HEK293 (cell line): ENCODE measurements at regions not wholly inside any gene's neighbourhood (a gene's known extent, or its start where the extent isn't known, plus 50 kb on each side); places are given as distances from the start of the nearest gene placed in this dataset.

Experiments used
- CTCF ChIA-PET: fragments of 350-600 bp; formaldehyde crosslinking; extraction: SDS; loops from one replicate; lab custom pipeline; 2021; ENCODE audit warnings: antibody characterized with exemption; lab: Yijun Ruan, JAX
- POLR2A ChIA-PET: fragments of 300-600 bp; formaldehyde crosslinking; extraction: SDS; loops from one replicate; lab custom pipeline; 2020; ENCODE audit warnings: antibody characterized with exemption, inconsistent platforms; lab: Yijun Ruan, JAX
- H3K27ac ChIP-seq: fragments of 200-500 bp; sonication (Bioruptor generic); 2 replicates; pipeline ENCODE4 v1.5.1; 2014; ENCODE audit warnings: low read depth, low read length, control low read depth, inconsistent platforms; ENCODE audit errors: extremely low read depth
- H3K36me3 ChIP-seq, 2 experiments: fragments of 200-500 bp in 1 of 2; sonication (Bioruptor generic) in 1 of 2; 1 replicate in 1 of 2; 2 replicates in 1 of 2; pipeline ENCODE4 v1.5.1; 2014 to 2017; ENCODE audit warnings: inconsistent platforms in 2 of 2, low read length in 2 of 2; ENCODE audit not compliant: control insufficient read depth in 2 of 2, insufficient read depth in 1 of 2
- H3K4me1 ChIP-seq: fragments of 200-500 bp; sonication (Bioruptor generic); 2 replicates; pipeline ENCODE4 v1.5.1; 2014; ENCODE audit warnings: mild to moderate bottlenecking, low read length, inconsistent platforms; ENCODE audit not compliant: control insufficient read depth, insufficient read depth
- H3K4me3 ChIP-seq: 2 replicates; pipeline ENCODE4 v1.5.1; 2011; ENCODE audit warnings: low read depth, mild to moderate bottlenecking, control low read depth, low read length, moderate library complexity
- H3K9me3 ChIP-seq: fragments of 200-500 bp; sonication (Bioruptor generic); 2 replicates; pipeline ENCODE4 v1.5.1; 2014; ENCODE audit warnings: low read depth, low read length, inconsistent platforms; ENCODE audit not compliant: control insufficient read depth, insufficient read depth
- GLI2 ChIP-seq: fragments of 450-650 bp; formaldehyde crosslinking; IDR thresholded peaks from 2 replicates; pipeline ENCODE4; 2017; ENCODE audit warnings: missing biosample characterization, missing genetic modification characterization, low read depth, borderline replicate concordance
- GLI4 ChIP-seq: fragments of 450-650 bp; formaldehyde crosslinking; IDR thresholded peaks from 2 replicates; pipeline ENCODE4 v1.5.1; 2016; ENCODE audit warnings: missing biosample characterization, missing genetic modification characterization
- HOXA7 ChIP-seq: sonication (generic); formaldehyde crosslinking; IDR thresholded peaks from 2 replicates; pipeline ENCODE4 v1.8.1; 2022; ENCODE audit warnings: missing genetic modification reagents, borderline replicate concordance
- HOXD13 ChIP-seq: sonication (generic); formaldehyde crosslinking; IDR thresholded peaks from 2 replicates; pipeline ENCODE4 v1.8.0; 2022; ENCODE audit warnings: missing genetic modification reagents, borderline replicate concordance
- KLF16 ChIP-seq: fragments of 450-650 bp; formaldehyde crosslinking; IDR thresholded peaks from 2 replicates; pipeline ENCODE4 v1.5.1; 2017; ENCODE audit warnings: missing biosample characterization, missing genetic modification characterization
- KLF8 ChIP-seq: fragments of 450-650 bp; formaldehyde crosslinking; IDR thresholded peaks from 2 replicates; pipeline ENCODE4 v1.5.1; 2016; ENCODE audit warnings: missing biosample characterization, missing genetic modification characterization
- OSR2 ChIP-seq: fragments of 450-650 bp; formaldehyde crosslinking; IDR thresholded peaks from 2 replicates; pipeline ENCODE4 v1.5.1; 2016; ENCODE audit warnings: missing biosample characterization, missing genetic modification characterization
- SETDB1 ChIP-seq: IDR thresholded peaks from one replicate; pipeline ENCODE4 v1.6.1; 2017; ENCODE audit warnings: mild to moderate bottlenecking, low read length, moderate library complexity, mixed read lengths; ENCODE audit not compliant: insufficient read length
- SP7 ChIP-seq: fragments of 450-650 bp; formaldehyde crosslinking; IDR thresholded peaks from 2 replicates; pipeline ENCODE4 v1.5.1; 2016; ENCODE audit warnings: missing biosample characterization, missing genetic modification characterization
- ZBTB48 ChIP-seq: fragments of 450-650 bp; formaldehyde crosslinking; IDR thresholded peaks from 2 replicates; pipeline ENCODE4 v1.5.1; 2016; ENCODE audit warnings: missing biosample characterization, missing genetic modification characterization
- ZFP3 ChIP-seq: fragments of 450-650 bp; formaldehyde crosslinking; IDR thresholded peaks from 2 replicates; pipeline ENCODE4 v1.5.1; 2016; ENCODE audit warnings: low read depth, missing biosample characterization, missing genetic modification characterization
- ZNF132 ChIP-seq: fragments of 450-650 bp; formaldehyde crosslinking; IDR thresholded peaks from 2 replicates; pipeline ENCODE4 v1.5.1; 2017; ENCODE audit warnings: missing biosample characterization, missing genetic modification characterization, borderline replicate concordance
- ZNF155 ChIP-seq: fragments of 450-650 bp; formaldehyde crosslinking; IDR thresholded peaks from 2 replicates; pipeline ENCODE4 v1.5.1; 2016; ENCODE audit warnings: missing biosample characterization, missing genetic modification characterization
- ZNF174 ChIP-seq: fragments of 450-650 bp; formaldehyde crosslinking; IDR thresholded peaks from 2 replicates; pipeline ENCODE4 v1.5.0; 2017; ENCODE audit warnings: missing biosample characterization, mild to moderate bottlenecking, missing genetic modification characterization
- ZNF404 ChIP-seq: fragments of 450-650 bp; formaldehyde crosslinking; IDR thresholded peaks from 2 replicates; pipeline ENCODE4 v1.5.1; 2017; ENCODE audit warnings: missing biosample characterization, missing genetic modification characterization
- ZNF510 ChIP-seq: fragments of 450-650 bp; formaldehyde crosslinking; IDR thresholded peaks from 2 replicates; pipeline ENCODE4 v1.5.1; 2018; ENCODE audit warnings: mild to moderate bottlenecking, missing genetic modification characterization, missing biosample characterization; ENCODE audit not compliant: insufficient replicate concordance
- ZNF596 ChIP-seq: fragments of 450-650 bp; IDR thresholded peaks from 2 replicates; pipeline ENCODE4 v1.5.0; 2018; ENCODE audit warnings: missing biosample characterization, mild to moderate bottlenecking, missing genetic modification characterization, moderate library complexity
- ZNF621 ChIP-seq: fragments of 450-650 bp; formaldehyde crosslinking; IDR thresholded peaks from 2 replicates; pipeline ENCODE4 v1.5.1; 2017; ENCODE audit warnings: missing biosample characterization, missing genetic modification characterization
- ZNF623 ChIP-seq: fragments of 450-650 bp; formaldehyde crosslinking; IDR thresholded peaks from 2 replicates; pipeline ENCODE4 v1.5.1; 2016; ENCODE audit warnings: missing biosample characterization, missing genetic modification characterization
- ZNF624 ChIP-seq: fragments of 450-650 bp; formaldehyde crosslinking; IDR thresholded peaks from 2 replicates; pipeline ENCODE4 v1.5.1; 2017; ENCODE audit warnings: missing biosample characterization, missing genetic modification characterization
- ZNF660 ChIP-seq: fragments of 450-650 bp; IDR thresholded peaks from 2 replicates; pipeline ENCODE4 v1.5.1; 2018; ENCODE audit warnings: missing biosample characterization, mild to moderate bottlenecking, missing genetic modification characterization
- ZNF785 ChIP-seq: fragments of 450-650 bp; formaldehyde crosslinking; IDR thresholded peaks from 2 replicates; pipeline ENCODE4 v1.5.1; 2016; ENCODE audit warnings: missing biosample characterization, missing genetic modification characterization
- TF ChIP-seq, protein P1 (sequence below): fragments of 450-650 bp; formaldehyde crosslinking; IDR thresholded peaks from 2 replicates; pipeline ENCODE4 v1.5.1; 2016; ENCODE audit warnings: missing biosample characterization, missing genetic modification characterization
- TF ChIP-seq, protein P2 (sequence below): fragments of 450-650 bp; formaldehyde crosslinking; IDR thresholded peaks from 2 replicates; pipeline ENCODE4 v1.5.1; 2016; ENCODE audit warnings: missing biosample characterization, missing genetic modification characterization
- TF ChIP-seq, protein P3 (sequence below): fragments of 450-650 bp; formaldehyde crosslinking; IDR thresholded peaks from 2 replicates; pipeline ENCODE4 v1.5.1; 2016; ENCODE audit warnings: missing biosample characterization, missing genetic modification characterization

DNA sequence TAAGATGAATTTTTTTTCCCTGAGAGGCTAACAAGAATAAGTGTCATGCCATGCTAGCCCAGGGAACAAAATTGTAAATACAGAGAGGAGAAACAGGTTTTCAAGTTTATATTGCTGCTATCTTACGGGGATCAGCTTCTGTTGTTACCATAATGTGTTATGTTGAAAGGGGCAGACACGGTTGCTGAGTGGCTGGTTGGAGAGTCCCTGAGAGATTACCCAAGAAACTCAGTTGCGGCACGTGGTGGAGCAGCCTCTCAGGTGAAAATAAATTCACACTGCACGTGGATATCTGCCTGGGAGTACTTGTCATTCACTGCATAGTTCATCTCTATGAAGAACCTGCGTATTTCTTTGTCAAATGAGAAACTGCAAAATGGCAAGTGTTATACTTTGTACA, 293.6 kb downstream of the TDRD3 start:
- TF ChIP-seq ZNF510: no peak
- TF ChIP-seq KLF8: no peak
- no peak for TF ChIP-seq ZNF596 (tag by site-specific recombination)
- no peak for TF ChIP-seq HOXD13
- no peak for TF ChIP-seq ZBTB48 (tag by site-specific recombination)
- TF ChIP-seq ZNF624: no peak
- Histone ChIP-seq H3K4me1 (no peaks in the 10 kb centered on the region), H3K27ac (no peak overlapping the region), H3K36me3 (no peaks in the 10 kb centered on the region), H3K4me3 (no peak overlapping the region), H3K9me3 (no peaks in the 10 kb centered on the region)
- POLR2A ChIA-PET: no interaction called here
- CTCF ChIA-PET: no interaction called here

DNA sequence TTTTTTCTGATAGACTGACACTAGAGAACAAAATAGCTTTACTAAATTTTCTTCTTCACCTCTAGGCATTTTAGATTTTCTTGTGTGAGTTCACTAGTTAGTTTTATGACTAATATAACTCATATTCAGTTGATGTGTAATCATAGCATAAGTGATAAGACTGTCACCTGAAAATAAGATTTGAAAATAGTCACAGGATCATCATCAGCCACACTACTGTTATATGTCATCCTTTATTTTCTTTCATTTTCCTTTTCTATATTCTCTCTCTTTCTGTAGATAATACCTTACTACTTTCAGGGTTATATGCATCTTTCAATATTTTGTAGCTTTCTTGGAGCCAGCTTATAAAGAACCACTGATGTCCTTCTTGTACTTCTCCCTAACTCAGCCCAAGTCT, 292.6 kb downstream of the TDRD3 start:
- TF ChIP-seq ZNF404 (tag by site-specific recombination) (no peak), GLI4 (tag by site-specific recombination) (no peak), KLF16 (tag by site-specific recombination) (no peak), GLI2 (no peak), ZNF623 (tag by site-specific recombination) (no peak), ZNF785 (tag by site-specific recombination) (no peak), HOXD13 (no peak), HOXA7 (CRISPR knock-in tag) (no peak), ZNF174 (tag by site-specific recombination) (no peak), SP7 (tag by site-specific recombination) (no peak), OSR2 (no peak), ZNF660 (tag by site-specific recombination) (no peak), SETDB1 (no peak), ZNF132 (tag by site-specific recombination) (no peak), ZNF621 (tag by site-specific recombination) (no peak), ZFP3 (no peak), ZNF155 (tag by site-specific recombination) (no peak)
- TF ChIP-seq, protein P1, sequence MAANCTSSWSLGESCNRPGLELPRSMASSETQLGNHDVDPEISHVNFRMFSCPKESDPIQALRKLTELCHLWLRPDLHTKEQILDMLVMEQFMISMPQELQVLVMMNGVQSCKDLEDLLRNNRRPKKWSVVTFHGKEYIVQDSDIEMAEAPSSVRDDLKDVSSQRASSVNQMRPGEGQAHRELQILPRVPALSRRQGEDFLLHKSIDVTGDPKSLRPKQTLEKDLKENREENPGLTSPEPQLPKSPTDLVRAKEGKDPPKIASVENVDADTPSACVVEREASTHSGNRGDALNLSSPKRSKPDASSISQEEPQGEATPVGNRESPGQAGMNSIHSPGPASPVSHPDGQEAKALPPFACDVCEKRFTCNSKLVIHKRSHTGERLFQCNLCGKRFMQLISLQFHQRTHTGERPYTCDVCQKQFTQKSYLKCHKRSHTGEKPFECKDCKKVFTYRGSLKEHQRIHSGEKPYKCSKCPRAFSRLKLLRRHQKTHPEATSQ (tag by site-specific recombination): no peak
- TF ChIP-seq, protein P2, sequence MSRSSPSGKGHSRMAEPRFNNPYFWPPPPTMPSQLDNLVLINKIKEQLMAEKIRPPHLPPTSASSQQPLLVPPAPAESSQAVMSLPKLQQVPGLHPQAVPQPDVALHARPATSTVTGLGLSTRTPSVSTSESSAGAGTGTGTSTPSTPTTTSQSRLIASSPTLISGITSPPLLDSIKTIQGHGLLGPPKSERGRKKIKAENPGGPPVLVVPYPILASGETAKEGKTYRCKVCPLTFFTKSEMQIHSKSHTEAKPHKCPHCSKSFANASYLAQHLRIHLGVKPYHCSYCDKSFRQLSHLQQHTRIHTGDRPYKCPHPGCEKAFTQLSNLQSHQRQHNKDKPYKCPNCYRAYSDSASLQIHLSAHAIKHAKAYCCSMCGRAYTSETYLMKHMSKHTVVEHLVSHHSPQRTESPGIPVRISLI (tag by site-specific recombination): no peak
- TF ChIP-seq, protein P3, sequence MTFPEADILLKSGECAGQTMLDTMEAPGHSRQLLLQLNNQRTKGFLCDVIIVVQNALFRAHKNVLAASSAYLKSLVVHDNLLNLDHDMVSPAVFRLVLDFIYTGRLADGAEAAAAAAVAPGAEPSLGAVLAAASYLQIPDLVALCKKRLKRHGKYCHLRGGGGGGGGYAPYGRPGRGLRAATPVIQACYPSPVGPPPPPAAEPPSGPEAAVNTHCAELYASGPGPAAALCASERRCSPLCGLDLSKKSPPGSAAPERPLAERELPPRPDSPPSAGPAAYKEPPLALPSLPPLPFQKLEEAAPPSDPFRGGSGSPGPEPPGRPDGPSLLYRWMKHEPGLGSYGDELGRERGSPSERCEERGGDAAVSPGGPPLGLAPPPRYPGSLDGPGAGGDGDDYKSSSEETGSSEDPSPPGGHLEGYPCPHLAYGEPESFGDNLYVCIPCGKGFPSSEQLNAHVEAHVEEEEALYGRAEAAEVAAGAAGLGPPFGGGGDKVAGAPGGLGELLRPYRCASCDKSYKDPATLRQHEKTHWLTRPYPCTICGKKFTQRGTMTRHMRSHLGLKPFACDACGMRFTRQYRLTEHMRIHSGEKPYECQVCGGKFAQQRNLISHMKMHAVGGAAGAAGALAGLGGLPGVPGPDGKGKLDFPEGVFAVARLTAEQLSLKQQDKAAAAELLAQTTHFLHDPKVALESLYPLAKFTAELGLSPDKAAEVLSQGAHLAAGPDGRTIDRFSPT (tag by site-specific recombination): no peak
- Histone ChIP-seq H3K4me1 (no peaks in the 10 kb centered on the region), H3K9me3 (no peaks in the 10 kb centered on the region), H3K4me3 (no peak overlapping the region), H3K27ac (no peak overlapping the region), H3K36me3 (no peaks in the 10 kb centered on the region)
- ChIA-PET POLR2A (no interaction called here), CTCF (interaction anchor here (0.6 kb wide), 1 partner anchor 46 kb away, joined by 3 read pairs; no protein-coding TSS in a partner anchor)
